GM12864 (cell line): ENCODE measurements at regions not wholly inside any gene's neighbourhood (a gene's known extent, or its start where the extent isn't known, plus 50 kb on each side); places are given as distances from the start of the nearest gene placed in this dataset.

Experiments used
- DNase-seq: peaks from one replicate; pipeline ENCODE4 v3.0.0-alpha.2; 2011; ENCODE audit warnings: low read depth
- H3K4me3 ChIP-seq: 2 replicates; pipeline ENCODE4 v1.5.1; 2011; ENCODE audit warnings: mild to moderate bottlenecking, low read depth, low read length, control low read depth
- TF ChIP-seq, protein P1 (sequence below): IDR thresholded peaks from 2 replicates; pipeline ENCODE4 v1.5.1; 2011; ENCODE audit warnings: low read depth, mild to moderate bottlenecking, moderate library complexity, low read length, control low read depth, inconsistent platforms; ENCODE audit errors: missing control alignments

DNA sequence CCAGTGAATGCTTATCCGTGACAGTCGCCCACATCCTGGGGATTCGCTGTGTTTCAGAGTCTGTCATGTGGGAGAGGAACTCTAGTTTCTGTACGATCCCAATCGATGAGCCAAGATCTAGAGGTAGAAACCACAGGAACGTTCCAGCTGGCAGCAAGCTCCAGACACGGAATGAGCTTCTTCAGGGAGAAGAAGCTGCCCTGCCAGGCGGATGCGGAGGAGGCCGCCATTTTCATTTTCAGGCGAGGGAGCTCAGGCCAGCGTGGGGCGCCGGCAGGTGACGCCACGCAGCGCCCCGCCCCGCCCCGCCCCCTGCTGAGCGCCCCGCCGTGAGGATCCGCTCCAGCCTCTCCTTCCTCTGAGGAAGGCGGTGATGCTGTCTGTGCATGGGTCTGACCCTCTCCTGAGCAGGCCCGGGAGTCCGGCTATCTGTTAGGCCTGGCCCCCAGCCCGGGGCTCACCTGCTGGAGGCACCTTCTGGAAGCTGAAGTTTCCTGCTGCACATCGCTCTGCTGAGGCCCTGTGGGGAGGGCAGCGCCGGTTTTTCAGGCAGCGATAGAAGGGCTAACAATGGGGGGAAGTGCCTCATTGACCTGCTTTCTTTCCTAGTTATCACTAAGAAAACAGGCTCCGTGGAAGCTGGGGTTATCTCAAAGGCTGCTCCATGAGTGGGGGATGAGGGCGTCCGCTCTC is 147.5 kb downstream of the ERMARD start:
- H3K4me3 ChIP-seq = no peak overlapping the region
- DNase-seq = no peak
- TF ChIP-seq, protein P1, sequence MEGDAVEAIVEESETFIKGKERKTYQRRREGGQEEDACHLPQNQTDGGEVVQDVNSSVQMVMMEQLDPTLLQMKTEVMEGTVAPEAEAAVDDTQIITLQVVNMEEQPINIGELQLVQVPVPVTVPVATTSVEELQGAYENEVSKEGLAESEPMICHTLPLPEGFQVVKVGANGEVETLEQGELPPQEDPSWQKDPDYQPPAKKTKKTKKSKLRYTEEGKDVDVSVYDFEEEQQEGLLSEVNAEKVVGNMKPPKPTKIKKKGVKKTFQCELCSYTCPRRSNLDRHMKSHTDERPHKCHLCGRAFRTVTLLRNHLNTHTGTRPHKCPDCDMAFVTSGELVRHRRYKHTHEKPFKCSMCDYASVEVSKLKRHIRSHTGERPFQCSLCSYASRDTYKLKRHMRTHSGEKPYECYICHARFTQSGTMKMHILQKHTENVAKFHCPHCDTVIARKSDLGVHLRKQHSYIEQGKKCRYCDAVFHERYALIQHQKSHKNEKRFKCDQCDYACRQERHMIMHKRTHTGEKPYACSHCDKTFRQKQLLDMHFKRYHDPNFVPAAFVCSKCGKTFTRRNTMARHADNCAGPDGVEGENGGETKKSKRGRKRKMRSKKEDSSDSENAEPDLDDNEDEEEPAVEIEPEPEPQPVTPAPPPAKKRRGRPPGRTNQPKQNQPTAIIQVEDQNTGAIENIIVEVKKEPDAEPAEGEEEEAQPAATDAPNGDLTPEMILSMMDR = no peak

DNA sequence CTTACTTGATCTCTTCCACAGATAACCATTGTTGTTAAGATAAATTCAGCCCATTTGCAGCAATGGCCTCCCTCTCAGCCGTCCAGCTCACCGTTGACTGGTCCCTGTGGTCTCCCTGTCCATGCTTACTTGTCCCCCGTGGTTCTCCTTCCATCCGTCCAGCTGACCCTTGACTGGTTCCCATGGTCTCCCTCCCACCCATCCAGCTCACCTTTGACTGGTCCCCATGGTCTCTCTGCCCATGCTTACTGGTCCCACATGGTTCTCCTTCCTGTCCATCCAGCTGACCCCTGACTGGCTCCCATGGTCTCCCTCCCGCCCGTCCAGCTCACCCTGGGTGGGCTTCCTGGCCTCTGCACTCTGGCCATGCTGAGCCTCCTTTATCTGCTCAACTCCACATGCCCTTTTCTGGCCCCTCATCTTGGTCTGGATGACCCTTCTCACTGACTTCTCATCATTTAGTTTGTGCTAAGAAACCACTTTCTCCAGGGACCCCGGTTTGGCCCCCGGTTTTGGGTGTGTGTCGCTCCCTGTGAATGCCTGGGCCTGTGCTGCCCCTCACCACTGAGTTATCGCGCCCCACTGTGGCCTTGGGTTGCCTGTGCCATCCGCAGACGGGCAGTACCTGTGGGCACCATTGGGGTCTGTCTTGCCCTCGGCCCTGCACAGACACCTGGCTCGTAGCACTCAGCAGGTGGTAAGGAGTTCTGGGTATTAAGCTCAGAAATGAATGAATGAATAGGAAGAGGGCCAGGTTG is 146.4 kb downstream of the ERMARD start:
- H3K4me3 ChIP-seq = no peak overlapping the region
- TF ChIP-seq, protein P1 = no peak
- no peak for DNase-seq

DNA sequence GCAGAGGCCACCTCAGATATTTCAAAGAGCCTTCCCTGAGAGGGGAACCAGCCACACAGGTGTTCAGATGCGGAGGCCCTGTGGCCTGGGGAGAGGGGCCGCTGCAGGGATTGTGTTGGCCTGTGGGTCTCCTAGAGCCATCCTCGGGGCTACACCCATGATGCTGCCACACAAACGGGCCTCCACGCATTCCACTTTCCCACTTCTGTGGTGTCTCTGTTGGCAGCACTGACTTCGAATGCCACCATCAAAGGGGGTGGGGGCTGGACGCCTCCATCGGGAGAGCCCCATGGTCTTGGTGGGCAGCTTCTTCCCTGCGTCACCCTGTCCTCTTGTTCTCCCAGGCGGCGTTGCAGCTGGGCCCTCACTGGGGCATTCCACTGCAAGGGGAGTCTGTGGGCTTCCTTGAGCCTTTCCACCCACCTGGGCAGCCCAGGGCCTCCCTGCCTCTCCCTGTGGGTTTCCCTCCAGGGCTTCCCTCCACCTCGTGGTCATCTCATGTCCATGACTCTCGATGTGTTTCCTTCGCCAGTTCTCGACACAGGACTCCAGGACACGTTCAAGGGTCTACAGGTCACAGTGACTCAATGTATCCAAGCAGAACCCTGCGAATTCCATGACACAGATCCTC is 145.5 kb downstream of the ERMARD start:
- no peak overlapping the region for H3K4me3 ChIP-seq
- no peak for DNase-seq
- TF ChIP-seq, protein P1 = no peak

DNA sequence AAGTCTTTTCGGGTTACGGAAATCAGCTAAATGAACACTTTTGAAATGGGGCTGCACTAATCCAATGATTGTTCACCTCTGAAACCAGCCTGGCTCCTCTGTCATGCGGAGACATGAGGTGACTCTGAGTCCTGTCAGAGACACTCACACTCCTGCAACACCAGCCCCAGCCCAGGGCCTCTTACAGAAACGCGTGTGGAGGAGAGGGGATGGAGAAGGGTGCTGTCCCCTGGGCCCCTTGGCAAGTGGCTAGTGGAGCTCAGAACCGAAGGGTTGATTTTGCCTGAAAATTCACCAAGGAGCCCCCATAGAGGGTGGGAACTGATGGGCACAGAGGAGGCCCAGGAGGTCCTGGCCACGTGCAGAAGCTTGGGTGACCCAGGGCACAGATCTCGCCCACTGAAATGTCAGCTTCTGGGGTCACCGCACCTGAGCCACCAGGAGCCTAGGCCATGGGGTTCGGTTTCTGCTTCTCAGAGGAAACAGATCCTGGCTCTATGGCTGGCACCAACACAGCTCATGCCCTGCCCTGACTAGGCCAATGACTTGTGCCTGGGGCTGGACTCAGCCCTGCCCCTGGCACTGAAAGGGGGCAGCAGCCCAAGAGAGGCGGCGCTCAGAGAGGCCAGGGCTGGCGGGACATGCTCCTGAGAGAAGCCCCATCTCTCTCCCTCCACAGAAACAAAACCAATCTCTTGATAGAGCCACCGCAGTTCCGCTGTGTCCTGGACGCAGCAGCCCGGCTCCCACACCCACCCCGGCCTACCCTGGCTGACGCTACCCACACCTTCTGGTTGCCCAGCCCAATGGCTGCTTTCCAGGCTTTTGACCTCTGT is 144.7 kb downstream of the ERMARD start:
- no peak for DNase-seq
- H3K4me3 ChIP-seq = no peak overlapping the region
- TF ChIP-seq, protein P1 = no peak

DNA sequence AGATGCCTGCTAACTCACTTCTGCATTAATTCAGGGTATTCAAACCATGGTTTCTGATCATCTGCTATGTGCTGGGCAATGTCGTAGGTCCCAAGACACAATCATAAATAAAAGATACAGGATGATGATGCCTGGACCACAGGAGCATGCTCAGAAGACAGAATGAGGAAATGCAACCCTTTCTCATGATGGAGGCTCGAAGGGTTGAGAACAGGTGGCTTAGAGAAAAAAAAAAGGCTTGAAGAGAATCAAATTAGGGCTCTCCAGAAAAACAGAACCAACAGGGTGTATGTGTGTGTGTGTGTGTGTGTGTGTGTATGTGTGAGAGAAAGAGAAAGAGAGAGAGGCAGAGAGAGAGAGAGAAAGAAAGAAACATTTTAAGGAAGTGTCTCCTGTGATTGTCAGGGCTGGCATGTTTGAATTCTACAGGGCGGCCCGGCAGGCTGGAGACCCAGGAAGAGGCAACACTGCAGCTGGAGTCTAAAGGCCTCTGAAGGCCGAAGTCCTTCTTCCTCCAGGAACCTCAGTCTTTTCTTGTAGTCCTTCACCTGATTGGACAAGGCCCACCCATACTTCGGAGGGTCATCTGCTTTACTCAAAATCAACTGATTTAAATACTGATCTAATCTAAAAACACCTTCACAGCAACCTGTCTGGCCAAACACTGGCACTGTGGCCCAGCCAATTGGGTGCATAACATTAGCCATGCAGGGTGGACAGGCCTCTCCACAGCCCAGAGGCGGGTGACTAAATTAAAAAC is 143.8 kb downstream of the ERMARD start:
- TF ChIP-seq, protein P1 = no peak
- no peak for DNase-seq
- H3K4me3 ChIP-seq = no peak overlapping the region

DNA sequence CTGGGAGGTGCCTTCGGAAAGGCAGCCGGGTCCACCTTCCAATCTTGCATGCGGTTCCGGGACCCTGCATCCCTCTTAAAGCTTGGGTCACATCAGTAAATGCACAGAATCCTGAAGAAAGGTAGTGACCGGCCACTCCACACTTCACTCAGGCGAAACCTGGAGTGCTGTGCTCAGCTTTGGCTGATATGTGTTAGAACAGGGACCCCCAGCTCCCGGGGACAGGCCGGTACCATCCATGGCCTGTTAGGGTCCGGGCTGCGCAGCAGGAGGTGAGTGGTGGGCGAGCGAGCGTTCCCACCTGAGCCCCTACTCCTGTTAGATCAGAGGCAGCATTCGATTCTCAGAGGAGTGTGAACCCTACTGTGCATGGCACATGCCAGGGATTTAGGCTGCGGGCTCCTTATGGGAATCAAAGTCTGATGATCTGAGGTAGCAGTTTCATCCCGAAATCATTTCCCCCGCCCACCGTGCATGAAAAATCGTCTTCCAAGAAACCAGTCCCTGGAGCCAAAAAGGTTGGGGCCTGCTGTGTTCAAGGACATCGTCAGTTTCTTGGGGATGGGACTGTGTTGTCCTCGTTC is 143.0 kb downstream of the ERMARD start:
- H3K4me3 ChIP-seq = no peak overlapping the region
- DNase-seq = no peak
- TF ChIP-seq, protein P1 = no peak
